GM18517 (cell line): ENCODE measurements at regions not wholly inside any gene's neighbourhood (a gene's known extent, or its start where the extent isn't known, plus 50 kb on each side); places are given as distances from the start of the nearest gene placed in this dataset.
"Not testable (repeated sequence)": the region's sequence is repeated elsewhere in the genome, so short reads cannot be mapped to it uniquely, and the experiment has no call there.

Experiments
- ATAC-seq: cut with Tn5 transposase; IDR thresholded peaks from one replicate; pipeline ENCODE4 v1.9.1; 2021; ENCODE audit warnings: mild to moderate bottlenecking, moderate library complexity; ENCODE audit not compliant: unreplicated experiment

- not testable (repeated sequence) for ATAC-seq
Measured at GRCh38 chr13:70208968-70209367, 100.7 kb upstream of the KLHL1 start.

GRCh38 chr13:70206671-70207070 lies 98.4 kb upstream of the KLHL1 start:
- ATAC-seq = no peak

- no peak for ATAC-seq
Measured at GRCh38 chr13:70203661-70204229, 95.5 kb upstream of the KLHL1 start.

- ATAC-seq = no peak
Measured at GRCh38 chr13:70191034-70191433, 82.8 kb upstream of the KLHL1 start.

GRCh38 chr13:70189981-70190380 lies 81.7 kb upstream of the KLHL1 start:
- ATAC-seq = no peak

GRCh38 chr13:70188567-70188966 lies 80.3 kb upstream of the KLHL1 start:
- ATAC-seq = no peak

GRCh38 chr13:70183041-70183440 lies 74.8 kb upstream of the KLHL1 start:
- ATAC-seq = no peak
